HG03139 (cell line): ENCODE measurements at regions not wholly inside any gene's neighbourhood (a gene's known extent, or its start where the extent isn't known, plus 50 kb on each side); places are given as distances from the start of the nearest gene placed in this dataset.

Experiments
- ATAC-seq: cut with Tn5 transposase; IDR thresholded peaks from one replicate; pipeline ENCODE4 v1.9.1; 2021; ENCODE audit not compliant: unreplicated experiment

- no peak for ATAC-seq
Observed at GRCh38 chr6:92828788-92829187, 590.6 kb downstream of the EPHA7 start.

GRCh38 chr6:92827104-92827503, 592.3 kb downstream of the EPHA7 start:
- no peak for ATAC-seq

GRCh38 chr6:92826633-92827032, 592.7 kb downstream of the EPHA7 start:
- no peak for ATAC-seq

GRCh38 chr6:92822222-92822621, 597.1 kb downstream of the EPHA7 start:
- no peak for ATAC-seq

GRCh38 chr6:92820601-92821000, 598.8 kb downstream of the EPHA7 start:
- no peak for ATAC-seq

- peak; percentile 100 for ATAC-seq
Observed at GRCh38 chr6:92810913-92811312, 608.4 kb downstream of the EPHA7 start.

- ATAC-seq = no peak
Observed at GRCh38 chr6:92806254-92806653, 613.1 kb downstream of the EPHA7 start.

GRCh38 chr6:92791403-92791802, 628.0 kb downstream of the EPHA7 start:
- no peak for ATAC-seq

- ATAC-seq = no peak
Observed at GRCh38 chr6:92790381-92790780, 629.0 kb downstream of the EPHA7 start.

- ATAC-seq = no peak
Observed at GRCh38 chr6:92784235-92784634, 635.1 kb downstream of the EPHA7 start.

GRCh38 chr6:92779746-92780145, 639.6 kb downstream of the EPHA7 start:
- ATAC-seq = no peak

- ATAC-seq = no peak
Observed at GRCh38 chr6:92777146-92777740, 642.1 kb downstream of the EPHA7 start.

GRCh38 chr6:92770540-92770939, 648.8 kb downstream of the EPHA7 start:
- ATAC-seq = no peak

- ATAC-seq = no peak
Observed at GRCh38 chr6:92767101-92767500, 652.3 kb downstream of the EPHA7 start.

- no peak for ATAC-seq
Observed at GRCh38 chr6:92763680-92764079, 655.7 kb downstream of the EPHA7 start.

- no peak for ATAC-seq
Observed at GRCh38 chr6:92763274-92763584, 656.1 kb downstream of the EPHA7 start.

- no peak for ATAC-seq
Observed at GRCh38 chr6:92762443-92763273, 656.7 kb downstream of the EPHA7 start.

GRCh38 chr6:92759178-92759577, 660.2 kb downstream of the EPHA7 start:
- no peak for ATAC-seq

- ATAC-seq = no peak
Observed at GRCh38 chr6:92757925-92758324, 661.4 kb downstream of the EPHA7 start.

GRCh38 chr6:92756912-92757311, 662.4 kb downstream of the EPHA7 start:
- no peak for ATAC-seq

- no peak for ATAC-seq
Observed at GRCh38 chr6:92753956-92754355, 665.4 kb downstream of the EPHA7 start.

- no peak for ATAC-seq
Observed at GRCh38 chr6:92752114-92752513, 667.2 kb downstream of the EPHA7 start.

- ATAC-seq = no peak
Observed at GRCh38 chr6:92748131-92748530, 671.2 kb downstream of the EPHA7 start.
